ENCODE measurements at regions not wholly inside any gene's neighbourhood (a gene's known extent, or its start where the extent isn't known, plus 50 kb on each side); places are given as distances from the start of the nearest gene placed in this dataset.

DNA sequence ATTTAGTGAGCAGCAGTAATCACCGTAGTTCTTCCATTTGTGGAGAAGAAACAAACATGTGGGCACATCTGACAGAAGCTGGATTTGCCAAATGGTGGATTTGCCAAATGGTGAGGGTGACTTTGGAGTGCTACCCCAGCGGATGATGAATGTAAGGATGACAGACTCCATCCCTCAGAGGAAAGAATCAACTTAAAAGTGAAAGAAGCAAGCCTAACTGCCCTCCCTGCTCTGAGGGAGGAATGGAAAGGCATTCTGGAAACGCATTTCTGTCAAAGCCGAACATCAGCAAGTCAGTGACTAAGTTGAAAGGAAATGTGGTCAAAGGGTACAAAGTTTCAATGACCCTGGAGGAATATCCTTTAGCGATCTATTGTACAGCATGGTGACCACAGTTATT is 143.5 kb downstream of the GPBP1 start:
- Mint-ChIP-seq H3K4me1 (no peaks in the 10 kb centered on the region), H3K27ac (no peak overlapping the region), H3K27me3 (ENCODE audit: low read depth in 3 of 3) (no peaks in the 10 kb centered on the region), H3K9me3 (no peaks in the 10 kb centered on the region), H3K4me3 (no peak overlapping the region), H3K36me3 (no peaks in the 10 kb centered on the region)
- DNase-seq: no peak
- H3K9ac ChIP-seq (ENCODE audit: insufficient read depth, low read length, poor library complexity, severe bottlenecking): no peak overlapping the region
- no peak overlapping the region for H3K4me2 ChIP-seq (replicated peaks; ENCODE audit: extremely low read depth, low read length, poor library complexity, severe bottlenecking)
- H3K79me2 ChIP-seq (ENCODE audit: insufficient read depth, low read length): no peaks in the 10 kb centered on the region
- H3K4me3 ChIP-seq (replicated peaks in 1 of 3; ENCODE audit: low read depth in 2 of 3, low read length in 3 of 3): no peak overlapping the region
- WGBS (ENCODE audit: insufficient coverage): 96% methylated on average over 3 of the region's 5 CpGs
- H2AFZ ChIP-seq (ENCODE audit: insufficient read depth, low read depth, low read length, poor library complexity, severe bottlenecking): no peak overlapping the region
- H3K27me3 ChIP-seq (ENCODE audit: control insufficient read depth in 2 of 2, insufficient read depth in 2 of 2, low read length in 2 of 2): no peaks in the 10 kb centered on the region
- H3K36me3 ChIP-seq (replicated peaks in 1 of 2; ENCODE audit: control insufficient read depth in 1 of 2, insufficient read depth in 2 of 2, low read length in 2 of 2): no peaks in the 10 kb centered on the region
- intact Hi-C loops (cut with micrococcal nuclease): no loop called here
- H3K4me1 ChIP-seq (ENCODE audit: control insufficient read depth in 1 of 2, insufficient read depth in 2 of 2, low read length in 2 of 2): no peaks in the 10 kb centered on the region
- no peaks in the 10 kb centered on the region for H4K20me1 ChIP-seq (ENCODE audit: insufficient read depth, low read length)
- no peak overlapping the region for H3K27ac ChIP-seq (ENCODE audit: low read depth in 1 of 2, low read length in 2 of 2)
- no peaks in the 10 kb centered on the region for H3K9me3 ChIP-seq (replicated peaks in 1 of 2; ENCODE audit: control insufficient read depth in 1 of 2, insufficient read depth in 1 of 2, low read length in 2 of 2)
- TF ChIP-seq, protein P1, sequence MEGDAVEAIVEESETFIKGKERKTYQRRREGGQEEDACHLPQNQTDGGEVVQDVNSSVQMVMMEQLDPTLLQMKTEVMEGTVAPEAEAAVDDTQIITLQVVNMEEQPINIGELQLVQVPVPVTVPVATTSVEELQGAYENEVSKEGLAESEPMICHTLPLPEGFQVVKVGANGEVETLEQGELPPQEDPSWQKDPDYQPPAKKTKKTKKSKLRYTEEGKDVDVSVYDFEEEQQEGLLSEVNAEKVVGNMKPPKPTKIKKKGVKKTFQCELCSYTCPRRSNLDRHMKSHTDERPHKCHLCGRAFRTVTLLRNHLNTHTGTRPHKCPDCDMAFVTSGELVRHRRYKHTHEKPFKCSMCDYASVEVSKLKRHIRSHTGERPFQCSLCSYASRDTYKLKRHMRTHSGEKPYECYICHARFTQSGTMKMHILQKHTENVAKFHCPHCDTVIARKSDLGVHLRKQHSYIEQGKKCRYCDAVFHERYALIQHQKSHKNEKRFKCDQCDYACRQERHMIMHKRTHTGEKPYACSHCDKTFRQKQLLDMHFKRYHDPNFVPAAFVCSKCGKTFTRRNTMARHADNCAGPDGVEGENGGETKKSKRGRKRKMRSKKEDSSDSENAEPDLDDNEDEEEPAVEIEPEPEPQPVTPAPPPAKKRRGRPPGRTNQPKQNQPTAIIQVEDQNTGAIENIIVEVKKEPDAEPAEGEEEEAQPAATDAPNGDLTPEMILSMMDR (IDR thresholded peaks at IDR 0.05): no peak

DNA sequence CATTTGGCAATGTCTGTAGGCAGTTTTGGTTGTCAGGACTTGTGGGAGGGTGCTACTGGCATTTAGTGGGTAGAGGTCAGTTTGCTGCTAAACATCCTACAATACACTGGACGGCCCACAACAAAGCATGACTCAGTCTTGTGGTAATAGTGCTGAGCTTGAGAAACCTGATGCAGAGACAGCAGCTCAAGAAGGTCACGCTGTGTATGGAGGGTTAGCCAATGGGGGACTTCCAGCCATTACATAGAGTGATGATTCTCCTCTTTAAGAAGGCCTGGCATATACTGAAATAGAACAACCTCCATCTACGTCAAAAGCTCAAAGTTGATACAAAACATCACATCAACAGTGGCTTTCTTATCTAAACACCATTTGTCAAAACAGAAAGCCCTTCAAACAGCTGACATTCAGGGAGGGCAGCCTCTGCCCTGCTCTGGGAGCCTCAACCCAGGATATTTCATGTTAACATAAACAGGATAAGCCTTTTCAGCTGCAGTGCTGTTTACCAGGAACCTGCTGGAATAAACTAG is 143.0 kb downstream of the GPBP1 start:
- H3K9me3 Mint-ChIP-seq: no peaks in the 10 kb centered on the region
- H3K4me2 ChIP-seq (replicated peaks; ENCODE audit: extremely low read depth, low read length, poor library complexity, severe bottlenecking): no peak overlapping the region

More for the DNA sequence above, 143.0 kb downstream of the GPBP1 start:
- H3K27me3 Mint-ChIP-seq (ENCODE audit: low read depth in 3 of 3): no peaks in the 10 kb centered on the region
- DNase-seq: no peak
- H3K4me3 Mint-ChIP-seq: no peak overlapping the region
- no peaks in the 10 kb centered on the region for H3K9me3 ChIP-seq (replicated peaks in 1 of 2; ENCODE audit: control insufficient read depth in 1 of 2, insufficient read depth in 1 of 2, low read length in 2 of 2)
- intact Hi-C loops (cut with micrococcal nuclease): no loop called here
- no peaks in the 10 kb centered on the region for H3K27me3 ChIP-seq (ENCODE audit: control insufficient read depth in 2 of 2, insufficient read depth in 2 of 2, low read length in 2 of 2)
- 100% methylated on average over 1 of the region's 3 CpGs for WGBS (ENCODE audit: insufficient coverage)
- H3K4me1 ChIP-seq (ENCODE audit: control insufficient read depth in 1 of 2, insufficient read depth in 2 of 2, low read length in 2 of 2): no peaks in the 10 kb centered on the region
- H4K20me1 ChIP-seq (ENCODE audit: insufficient read depth, low read length): no peaks in the 10 kb centered on the region
- H2AFZ ChIP-seq (ENCODE audit: insufficient read depth, low read depth, low read length, poor library complexity, severe bottlenecking): no peak overlapping the region
- peaks cover 2% of the 10 kb centered on the region for H3K4me1 Mint-ChIP-seq
- H3K27ac ChIP-seq (ENCODE audit: low read depth in 1 of 2, low read length in 2 of 2): no peak overlapping the region
- H3K36me3 ChIP-seq (replicated peaks in 1 of 2; ENCODE audit: control insufficient read depth in 1 of 2, insufficient read depth in 2 of 2, low read length in 2 of 2): no peaks in the 10 kb centered on the region
- TF ChIP-seq, protein P1 (IDR thresholded peaks at IDR 0.05): no peak
- no peak overlapping the region for H3K27ac Mint-ChIP-seq
- H3K79me2 ChIP-seq (ENCODE audit: insufficient read depth, low read length): no peaks in the 10 kb centered on the region
- no peak overlapping the region for H3K4me3 ChIP-seq (replicated peaks in 1 of 3; ENCODE audit: low read depth in 2 of 3, low read length in 3 of 3)
- H3K9ac ChIP-seq (ENCODE audit: insufficient read depth, low read length, poor library complexity, severe bottlenecking): no peak overlapping the region
- H3K36me3 Mint-ChIP-seq: no peaks in the 10 kb centered on the region
